ENCODE measurements at regions not wholly inside any gene's neighbourhood (a gene's known extent, or its start where the extent isn't known, plus 50 kb on each side); places are given as distances from the start of the nearest gene placed in this dataset.

DNA sequence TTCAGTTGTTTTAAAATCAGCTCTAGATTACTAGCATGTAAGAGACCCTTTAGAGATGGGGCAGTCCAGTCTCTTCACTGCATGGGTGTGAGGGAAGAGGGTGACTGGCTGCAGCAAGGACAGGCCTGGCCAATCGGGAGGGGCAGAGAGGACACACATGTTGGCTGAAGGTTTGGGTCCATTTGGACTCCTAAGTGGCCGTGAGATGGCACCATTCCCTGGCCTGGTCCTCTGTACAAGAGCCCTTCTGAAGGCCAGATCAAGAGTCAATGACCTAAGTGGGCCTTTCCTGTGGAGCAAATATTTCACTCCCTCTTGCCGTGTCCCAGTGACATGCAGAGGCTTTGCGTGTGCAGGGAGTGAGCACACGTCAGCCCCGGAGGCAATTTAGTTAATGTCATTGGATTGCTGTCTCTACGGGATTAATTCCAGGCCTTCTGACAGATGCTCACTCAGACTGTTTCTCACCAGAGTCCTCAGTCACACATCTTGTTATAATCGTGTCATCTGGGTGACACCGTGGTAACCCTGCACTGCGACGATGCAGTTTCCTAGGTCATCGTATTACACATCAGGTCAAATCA, 613.0 kb downstream of the NPHP4 start:
- DNase-seq (ENCODE audit: low spot score) = no peak

DNA sequence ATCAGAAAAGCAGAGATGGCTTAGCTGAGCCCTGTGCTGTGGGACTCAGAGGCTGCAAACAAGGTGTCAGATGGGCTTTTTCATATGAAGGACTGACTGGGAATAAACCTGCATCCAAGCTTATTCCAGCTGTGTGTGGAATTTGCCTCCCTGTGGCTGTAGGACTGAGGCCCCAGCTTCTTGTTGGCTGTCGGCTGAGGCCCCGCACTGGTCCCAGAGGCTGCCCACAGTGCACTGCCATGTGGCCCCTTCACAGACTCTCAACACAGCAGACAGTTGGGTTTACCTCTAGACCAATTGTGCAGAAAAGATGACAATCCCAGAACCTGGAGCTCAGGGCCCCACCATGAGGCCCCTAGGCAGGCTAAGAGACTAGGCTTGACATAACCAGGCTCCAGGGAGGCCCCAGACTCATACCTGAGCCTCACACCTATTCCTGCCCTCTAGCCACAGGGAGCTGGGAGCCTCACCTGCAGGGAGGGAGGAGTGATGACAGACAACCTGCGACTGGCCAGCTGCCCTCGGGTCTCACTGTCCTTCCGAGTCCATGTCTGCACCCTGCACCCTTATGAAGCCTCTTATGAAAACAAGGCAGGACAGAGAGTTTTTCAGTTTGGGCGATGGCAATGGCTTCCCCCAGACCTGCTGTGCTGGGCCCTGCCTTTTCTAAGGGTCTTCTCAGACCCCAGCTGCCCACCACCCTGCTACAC, 615.5 kb downstream of the NPHP4 start:
- no peak for DNase-seq (ENCODE audit: low spot score)

DNA sequence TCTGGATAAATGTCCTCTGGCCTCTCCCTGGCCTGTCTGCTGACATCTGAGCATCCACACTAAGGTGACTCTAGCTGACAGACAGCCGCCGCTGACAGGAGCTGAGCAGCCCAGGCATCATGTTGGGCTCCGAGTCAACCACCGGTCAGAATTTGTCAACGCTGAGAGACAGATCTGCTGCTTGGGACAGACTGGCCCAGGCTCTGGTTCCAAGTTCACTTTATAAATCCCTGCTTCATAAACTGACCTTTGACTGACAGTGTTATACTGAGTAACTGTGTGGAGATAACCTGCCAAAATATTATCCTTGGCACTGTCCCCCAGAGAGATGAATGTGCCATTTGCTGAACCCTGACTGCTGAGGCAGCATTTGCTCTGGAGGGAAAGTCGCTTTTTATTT, 616.7 kb downstream of the NPHP4 start:
- DNase-seq (ENCODE audit: low spot score) = no peak

DNA sequence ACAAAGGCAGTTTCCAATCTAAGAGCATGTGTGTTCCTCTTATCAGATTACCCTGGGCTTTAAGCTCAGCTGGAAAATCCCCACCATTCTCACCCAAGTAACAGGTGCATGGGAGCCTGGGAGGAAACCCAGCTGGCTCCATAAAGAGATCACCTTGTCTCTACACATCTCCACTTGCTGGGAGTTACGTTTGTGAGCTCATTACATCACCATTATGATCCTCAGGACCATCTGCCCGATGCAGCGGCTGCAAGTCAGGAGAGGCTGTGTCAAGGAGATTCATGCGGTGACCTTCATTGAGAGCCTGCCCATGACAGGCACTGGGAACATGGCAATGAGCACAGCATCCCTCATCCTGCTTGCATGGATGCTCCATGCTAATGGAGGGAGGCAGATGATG, 618.0 kb downstream of the NPHP4 start:
- DNase-seq (ENCODE audit: low spot score) = no peak

DNA sequence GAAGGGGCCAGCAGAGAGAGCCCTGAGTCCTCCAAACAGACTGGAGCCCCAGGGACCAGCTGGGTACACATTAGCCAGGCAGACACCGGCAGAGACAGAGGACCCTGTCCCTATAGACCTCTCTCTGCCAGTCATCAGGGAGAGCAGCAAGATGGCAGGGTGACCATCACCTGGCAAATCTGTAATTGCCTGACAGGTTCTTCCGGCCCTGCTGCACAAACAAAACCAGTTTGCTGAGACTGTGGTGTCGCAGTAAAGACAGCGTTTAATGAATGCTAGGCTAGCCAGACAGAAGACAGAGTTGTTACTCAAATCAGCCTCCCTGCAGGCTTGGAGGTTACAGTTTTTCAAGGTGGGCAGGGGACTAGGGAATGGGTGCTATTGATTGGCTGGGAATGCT, 618.9 kb downstream of the NPHP4 start:
- DNase-seq (ENCODE audit: low spot score) = no peak

DNA sequence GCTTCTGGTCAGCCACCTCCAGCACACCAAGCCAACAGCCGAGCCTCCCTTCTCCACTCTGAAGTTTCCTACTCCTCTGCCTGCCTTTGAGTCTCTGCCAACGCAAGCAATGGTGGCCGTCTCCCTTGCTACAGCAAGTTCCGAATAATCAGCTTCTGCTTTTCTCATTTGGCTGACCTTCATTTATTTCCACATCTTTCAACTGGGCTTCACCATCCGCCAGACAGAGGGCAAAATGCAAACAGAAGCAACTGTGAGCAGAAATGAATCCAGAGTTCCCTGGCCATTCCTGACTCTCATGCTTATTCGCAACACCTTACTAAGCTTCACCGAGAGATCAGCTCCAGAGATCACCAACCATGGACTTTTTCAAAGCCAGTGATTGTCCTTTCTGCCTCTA, 621.0 kb downstream of the NPHP4 start:
- DNase-seq (ENCODE audit: low spot score) = no peak

DNA sequence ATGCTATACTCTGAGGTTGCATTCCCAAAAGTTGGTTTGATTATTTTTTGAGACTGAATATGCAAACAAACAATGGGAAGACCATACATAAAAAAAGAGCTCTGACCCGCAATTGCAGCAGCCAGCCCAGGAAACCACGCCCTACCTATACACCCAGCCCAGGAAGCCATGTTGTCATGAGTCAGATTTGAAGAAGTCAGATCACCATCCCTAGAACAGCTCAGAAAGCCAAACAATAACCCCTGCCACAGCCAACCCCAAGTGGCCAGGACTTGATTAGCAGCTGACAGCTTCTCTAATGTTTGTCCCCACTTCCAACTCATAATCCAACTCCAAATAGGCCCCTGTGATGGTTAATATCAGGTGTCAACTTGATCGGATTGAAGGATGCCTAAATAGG, 621.9 kb downstream of the NPHP4 start:
- DNase-seq (ENCODE audit: low spot score) = no peak

DNA sequence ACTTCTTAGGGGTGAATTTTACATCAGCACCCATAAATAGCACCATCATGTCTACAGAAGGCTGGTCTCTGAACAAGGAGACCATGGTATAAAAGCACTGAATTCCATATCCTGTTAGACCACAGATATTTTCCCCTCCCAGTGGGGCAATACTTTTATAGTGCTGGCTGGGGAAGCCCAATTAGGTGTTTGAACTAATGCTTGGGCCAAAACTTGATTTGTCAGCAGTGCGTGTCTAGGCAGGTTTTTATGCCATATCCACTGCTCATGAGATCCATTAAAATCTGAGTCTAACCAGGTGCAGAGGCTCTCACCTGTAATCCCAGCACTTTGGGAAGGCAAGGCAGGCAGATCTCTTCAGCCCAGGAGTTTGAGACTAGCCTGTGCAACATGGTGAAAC, 623.0 kb downstream of the NPHP4 start:
- DNase-seq (ENCODE audit: low spot score) = no peak

DNA sequence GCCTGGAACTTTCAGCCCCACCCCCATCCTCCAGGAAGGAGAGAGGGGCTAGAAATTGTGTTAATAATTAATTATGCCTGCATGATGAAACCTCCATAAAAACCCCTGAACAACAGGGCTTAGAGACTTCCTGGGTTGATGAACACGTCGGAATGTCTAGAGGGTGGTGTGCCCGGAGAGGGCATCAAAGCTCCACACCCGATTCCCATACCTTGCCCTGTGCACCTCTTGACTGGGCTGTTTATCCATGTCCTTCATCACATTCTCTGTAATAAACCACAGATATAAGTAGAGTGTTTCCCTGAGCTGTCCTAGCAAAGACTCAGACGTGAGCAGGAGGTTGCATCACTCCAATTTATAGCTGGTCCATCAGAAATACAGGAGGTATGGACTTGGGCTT, 624.0 kb downstream of the NPHP4 start:
- DNase-seq (ENCODE audit: low spot score) = no peak

DNA sequence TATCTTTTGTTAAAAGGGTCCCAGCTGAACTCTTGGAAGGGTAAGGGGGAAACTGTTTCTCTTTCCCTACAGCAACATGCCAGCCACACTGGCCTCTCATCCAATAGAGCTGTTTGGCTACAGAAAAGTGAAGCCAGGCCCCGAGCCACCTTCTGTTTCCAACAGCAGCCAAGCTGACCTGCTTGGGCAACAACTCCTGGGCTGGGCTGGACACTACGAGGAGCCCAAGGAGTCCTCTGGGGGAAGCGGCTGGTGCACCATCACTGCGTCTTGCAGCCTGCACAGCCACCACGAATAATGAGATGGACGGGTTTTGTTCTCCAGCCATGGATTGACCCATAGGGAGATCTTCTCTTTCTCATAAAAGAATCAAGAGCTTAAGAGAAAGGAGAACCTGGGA, 624.9 kb downstream of the NPHP4 start:
- DNase-seq (ENCODE audit: low spot score) = no peak

DNA sequence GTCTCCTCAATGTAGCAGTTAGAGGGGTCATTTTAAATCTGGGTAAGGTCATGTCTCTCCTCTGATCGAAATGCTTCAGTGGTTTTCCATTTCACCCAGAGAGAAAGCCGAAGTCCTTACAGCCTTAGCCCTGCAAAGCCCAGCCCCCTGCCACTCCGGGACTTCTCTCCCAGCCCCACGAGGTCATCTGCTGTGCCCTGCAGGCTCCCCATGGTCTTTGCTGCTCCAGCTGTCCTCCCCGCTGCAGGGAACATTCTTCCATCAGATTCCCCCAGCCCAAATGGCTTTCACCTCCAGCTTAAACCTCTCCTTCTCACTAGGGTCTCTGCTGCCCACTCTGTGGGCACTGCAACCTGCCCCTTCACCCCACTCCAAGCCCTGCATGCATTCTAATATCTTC, 626.5 kb downstream of the NPHP4 start:
- DNase-seq (ENCODE audit: low spot score) = no peak

DNA sequence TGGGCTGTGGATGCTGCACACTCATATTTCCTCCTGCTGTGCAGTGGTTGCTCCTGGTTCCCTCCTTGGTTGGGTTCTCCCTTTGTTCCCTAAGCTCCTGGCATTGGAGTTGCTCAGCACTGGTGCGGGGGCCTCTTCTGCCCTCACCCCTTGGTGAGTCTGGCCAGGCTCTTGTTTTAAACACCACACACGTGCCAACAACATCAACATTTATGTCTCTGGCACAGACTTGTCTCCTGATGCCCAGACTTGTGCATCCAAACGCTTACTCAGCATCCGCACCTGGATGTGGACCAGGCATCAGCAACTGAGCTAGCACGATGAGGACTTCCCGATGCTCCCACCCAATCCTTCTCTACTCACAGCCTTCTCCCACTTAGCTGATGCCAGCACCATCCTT, 627.6 kb downstream of the NPHP4 start:
- DNase-seq (ENCODE audit: low spot score) = no peak

DNA sequence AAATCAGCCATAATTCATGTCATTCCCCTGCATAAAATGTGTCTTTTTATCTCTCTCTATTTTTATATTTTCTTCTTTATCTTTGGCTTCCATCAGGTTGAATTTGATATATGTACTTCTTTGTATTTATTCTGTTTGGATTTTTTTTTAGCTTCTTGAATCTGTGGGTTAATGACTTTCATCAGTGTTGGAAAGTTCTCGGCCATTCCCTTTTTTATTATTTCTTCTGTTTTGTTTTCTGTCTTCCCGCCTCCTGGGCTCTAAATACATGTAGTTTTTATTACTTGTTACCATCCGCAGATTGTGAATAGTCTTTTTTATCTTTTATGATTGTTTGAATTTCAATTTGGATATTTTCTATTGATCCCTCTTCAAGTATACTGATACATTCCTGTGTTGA, 637.5 kb downstream of the NPHP4 start:
- no peak for DNase-seq (ENCODE audit: low spot score)

DNA sequence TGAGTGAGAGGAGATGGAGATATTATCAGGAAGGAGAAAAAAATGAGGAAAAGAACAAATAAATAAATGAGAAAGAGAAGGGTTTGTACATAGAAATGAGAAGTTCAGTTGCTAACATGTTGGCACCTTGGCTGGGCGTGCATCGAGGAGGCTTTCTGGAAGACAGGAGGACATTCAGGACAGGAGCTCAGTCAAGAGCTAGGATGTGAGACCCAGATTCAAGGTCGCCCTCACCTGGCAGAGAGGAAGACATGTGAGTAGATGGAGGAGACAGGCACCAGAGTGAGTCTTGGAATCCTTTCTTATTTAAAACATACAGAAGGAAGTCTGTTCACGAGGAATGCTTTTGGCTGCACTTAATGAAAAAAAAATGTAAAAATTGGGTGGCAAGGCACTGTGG, 640.9 kb downstream of the NPHP4 start:
- DNase-seq (ENCODE audit: low spot score) = no peak

DNA sequence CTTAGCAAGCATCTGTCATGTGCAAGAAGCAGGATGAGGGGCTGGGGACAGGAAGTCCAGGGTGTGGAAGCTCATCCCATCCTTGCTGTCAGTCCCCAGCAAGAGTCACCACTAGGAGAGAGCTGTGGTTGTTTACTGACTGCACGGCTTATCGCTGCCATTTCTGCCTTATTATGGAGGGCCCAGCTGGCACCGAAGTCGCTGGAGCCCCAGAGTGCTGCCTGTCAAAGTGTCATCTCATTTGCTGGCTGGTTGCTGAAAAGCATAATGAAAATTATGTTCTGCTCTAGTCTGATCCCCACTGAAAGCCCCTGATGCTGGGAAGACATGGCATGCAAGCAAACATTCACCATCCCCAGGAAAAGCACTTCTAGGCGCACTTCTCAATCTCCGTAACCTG, 642.7 kb downstream of the NPHP4 start:
- DNase-seq (ENCODE audit: low spot score) = no peak

DNA sequence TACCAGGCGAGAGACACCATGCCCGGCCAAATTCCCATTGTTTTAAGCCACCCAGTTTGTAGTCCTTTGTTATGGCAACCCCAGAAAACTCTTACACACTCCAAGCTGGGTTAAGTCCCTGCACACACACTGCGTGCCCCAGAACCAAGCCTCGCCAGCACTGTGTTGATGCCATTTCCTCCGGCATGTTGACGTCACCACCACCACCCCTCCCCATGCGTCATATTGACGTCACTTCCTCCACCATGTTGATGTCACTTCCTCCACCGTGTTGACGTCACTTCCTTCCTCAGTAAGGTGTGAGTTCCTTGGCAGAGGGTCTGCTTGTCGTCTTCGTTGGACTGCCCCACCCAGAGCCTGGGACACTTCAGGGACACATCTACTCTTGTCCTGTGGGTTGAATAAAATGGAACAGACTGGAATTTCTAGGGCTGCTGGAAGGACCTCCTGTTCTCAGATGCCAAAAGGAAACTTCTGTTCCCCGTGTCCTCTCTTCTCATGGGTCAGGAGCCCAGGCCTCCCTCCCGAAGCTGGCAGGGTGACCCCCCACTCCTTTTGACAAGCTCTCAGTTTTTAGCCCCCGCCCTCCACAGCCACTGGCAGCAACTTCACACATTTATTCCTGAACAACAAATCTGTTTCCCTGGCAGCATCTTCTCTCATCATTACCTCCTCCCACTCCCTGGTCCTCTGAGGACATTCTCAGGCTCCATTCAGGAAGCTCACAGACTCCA, 643.3 kb downstream of the NPHP4 start:
- peak; percentile 2 for DNase-seq (ENCODE audit: low spot score)

DNA sequence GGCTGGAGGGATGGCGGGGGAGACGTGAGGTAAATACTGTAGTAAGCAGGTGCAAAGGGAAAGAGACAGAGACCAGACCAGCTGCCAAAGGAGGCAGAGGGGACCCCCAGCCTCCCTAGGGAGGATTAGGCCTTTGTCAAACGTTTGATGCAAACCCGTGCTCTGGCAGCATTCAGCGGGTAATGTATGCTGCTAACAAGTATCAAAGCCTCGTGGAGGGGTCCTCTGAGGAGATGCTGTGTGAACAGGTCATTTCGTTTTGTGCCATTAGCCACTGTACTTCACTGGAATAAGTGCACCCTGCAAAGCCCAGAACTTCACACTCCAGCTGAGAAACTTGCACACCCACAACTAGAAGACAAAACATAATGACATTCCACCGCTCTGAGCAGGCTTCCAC, 644.5 kb downstream of the NPHP4 start:
- no peak for DNase-seq (ENCODE audit: low spot score)

DNA sequence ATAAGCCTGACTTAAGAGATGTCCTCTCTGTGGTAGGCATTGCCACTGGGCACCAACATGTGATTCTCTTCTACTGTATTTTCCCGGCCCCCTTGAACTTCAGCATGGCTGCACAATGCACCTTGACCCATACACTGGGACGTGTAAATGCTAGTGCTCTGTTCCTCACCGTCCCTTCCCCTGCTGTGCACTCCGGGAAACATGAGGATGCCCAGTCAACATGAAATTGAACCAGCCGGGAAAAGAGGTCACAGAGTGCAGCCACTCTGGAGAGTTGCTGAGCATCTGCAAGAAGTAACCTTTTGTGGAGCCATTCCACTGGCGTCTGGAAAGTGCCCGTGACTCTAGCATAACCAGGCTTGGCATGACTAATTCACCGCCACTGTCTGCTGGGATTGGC, 646.7 kb downstream of the NPHP4 start:
- DNase-seq (ENCODE audit: low spot score) = no peak

DNA sequence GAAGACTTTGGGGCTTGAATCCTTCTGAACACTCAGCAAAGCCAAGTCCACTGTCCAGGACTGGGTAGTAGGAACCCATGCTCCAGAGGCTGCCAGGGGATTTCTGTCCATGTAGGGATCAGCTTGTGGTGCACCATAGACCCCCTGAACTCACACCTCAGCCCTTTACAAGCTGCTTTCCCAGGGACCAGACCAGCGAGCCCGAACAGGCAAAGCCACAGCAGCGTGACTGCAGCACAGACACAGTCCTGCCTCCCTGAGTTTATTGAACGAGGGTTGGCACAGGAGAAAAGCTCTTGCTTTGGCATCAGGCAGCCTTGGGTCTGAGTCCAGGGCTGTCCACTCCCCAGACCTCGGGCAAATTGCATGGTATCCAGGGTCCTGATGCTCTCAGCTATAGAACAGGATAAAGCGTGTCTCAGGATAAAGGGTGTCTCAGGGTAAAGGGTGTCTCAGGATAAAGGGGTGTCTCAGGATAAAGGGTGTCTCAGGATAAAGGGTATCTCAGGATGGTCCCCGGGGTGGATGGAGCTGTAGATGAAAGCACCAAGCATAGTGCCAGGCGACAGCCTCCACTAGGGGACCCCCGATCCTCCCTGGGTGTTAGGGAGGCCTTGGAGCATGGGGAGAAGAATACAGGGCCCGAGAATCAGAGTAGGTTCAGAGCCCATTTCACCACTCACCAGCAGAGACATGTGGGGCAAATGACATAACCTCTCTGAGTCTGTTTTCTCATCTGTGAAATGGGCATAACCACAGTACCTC, 648.8 kb downstream of the NPHP4 start:
- no peak for DNase-seq (ENCODE audit: low spot score)

DNA sequence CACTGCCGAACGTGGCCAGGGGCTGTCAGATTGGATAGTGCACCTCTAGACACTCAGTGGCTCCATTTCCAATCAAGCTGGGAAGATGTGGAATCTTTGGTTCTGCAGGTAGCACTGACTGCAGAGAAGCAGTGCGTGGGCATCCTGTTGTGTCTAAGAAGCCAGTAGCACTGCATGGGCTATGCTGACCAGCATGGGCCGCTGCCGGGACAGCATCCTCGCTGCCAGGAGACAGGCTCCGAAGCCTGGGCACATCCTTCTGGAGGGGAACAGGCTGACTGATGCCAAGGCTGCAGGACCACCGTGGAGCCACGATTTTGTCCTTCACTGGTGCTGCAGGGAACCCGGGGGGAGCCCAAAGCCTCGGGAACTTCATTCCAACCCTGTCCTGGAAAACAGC, 649.4 kb downstream of the NPHP4 start:
- no peak for DNase-seq (ENCODE audit: low spot score)

DNA sequence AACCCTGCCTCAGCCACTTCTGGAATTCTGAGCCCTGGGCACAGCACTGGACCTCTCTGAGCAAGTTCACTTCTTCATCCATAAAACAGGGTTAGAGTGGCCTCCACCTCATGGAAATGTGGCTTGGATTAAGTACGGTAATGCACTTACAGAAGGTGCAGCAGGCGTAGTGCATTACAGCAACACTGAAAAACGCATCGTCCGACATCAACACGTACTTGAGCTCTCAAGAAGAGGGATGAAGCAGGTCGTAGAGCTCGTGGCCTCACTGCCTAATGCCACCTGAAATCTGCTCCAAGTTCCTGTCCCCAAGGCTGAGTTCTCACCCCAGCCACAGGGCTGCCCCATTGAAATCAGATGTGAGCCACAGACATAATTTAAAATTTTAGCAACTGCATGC, 650.1 kb downstream of the NPHP4 start:
- no peak for DNase-seq (ENCODE audit: low spot score)

DNA sequence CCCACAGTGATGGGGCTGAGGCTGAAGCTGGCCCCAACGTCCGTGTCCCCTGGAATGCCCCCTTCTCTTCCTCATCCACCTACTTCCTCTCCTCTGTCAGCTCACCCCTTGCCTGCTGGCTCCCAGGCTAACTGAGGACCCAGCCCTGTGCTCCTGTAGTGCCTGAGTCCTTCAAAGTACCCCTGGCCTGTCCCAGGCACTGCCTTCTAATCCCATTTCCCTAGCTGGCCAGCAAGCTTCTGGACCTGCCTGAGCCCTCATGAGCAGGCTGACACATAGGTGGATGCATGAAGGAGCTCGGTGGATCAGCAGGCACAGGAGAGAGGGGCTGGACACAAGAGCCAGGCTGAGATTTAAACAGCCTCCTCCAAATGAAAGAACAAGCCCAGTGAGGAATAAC, 650.8 kb downstream of the NPHP4 start:
- no peak for DNase-seq (ENCODE audit: low spot score)

DNA sequence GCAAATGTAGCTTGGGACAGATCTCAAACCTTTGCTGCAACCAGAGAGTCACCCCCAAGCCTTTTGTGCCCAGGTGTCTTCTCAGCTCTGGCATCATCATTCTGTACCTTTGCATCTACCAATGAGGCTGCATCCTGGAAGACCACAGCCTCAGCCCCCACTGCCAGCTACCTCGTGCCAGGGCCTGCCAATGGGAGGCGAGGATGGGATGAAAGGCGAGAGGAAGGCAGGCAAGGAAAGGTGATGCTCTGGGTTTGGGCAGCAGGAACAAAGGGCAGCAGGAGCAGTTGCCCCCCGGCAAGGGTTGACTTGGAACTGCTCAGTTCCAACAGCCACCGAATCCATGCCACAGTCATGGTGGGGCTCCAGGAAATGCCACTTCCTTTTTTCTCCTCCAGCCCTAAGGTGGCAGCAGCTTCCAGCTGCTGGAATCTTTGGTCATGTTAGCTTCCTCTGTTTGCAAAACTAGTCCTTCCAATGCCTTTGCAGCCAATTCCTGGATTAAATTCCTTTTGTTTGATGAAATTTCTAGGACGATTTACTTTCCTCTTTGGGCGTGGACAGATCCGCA, 651.6 kb downstream of the NPHP4 start:
- no peak for DNase-seq (ENCODE audit: low spot score)
